ENCODE measurements at regions not wholly inside any gene's neighbourhood (a gene's known extent, or its start where the extent isn't known, plus 50 kb on each side); places are given as distances from the start of the nearest gene placed in this dataset.

DNA sequence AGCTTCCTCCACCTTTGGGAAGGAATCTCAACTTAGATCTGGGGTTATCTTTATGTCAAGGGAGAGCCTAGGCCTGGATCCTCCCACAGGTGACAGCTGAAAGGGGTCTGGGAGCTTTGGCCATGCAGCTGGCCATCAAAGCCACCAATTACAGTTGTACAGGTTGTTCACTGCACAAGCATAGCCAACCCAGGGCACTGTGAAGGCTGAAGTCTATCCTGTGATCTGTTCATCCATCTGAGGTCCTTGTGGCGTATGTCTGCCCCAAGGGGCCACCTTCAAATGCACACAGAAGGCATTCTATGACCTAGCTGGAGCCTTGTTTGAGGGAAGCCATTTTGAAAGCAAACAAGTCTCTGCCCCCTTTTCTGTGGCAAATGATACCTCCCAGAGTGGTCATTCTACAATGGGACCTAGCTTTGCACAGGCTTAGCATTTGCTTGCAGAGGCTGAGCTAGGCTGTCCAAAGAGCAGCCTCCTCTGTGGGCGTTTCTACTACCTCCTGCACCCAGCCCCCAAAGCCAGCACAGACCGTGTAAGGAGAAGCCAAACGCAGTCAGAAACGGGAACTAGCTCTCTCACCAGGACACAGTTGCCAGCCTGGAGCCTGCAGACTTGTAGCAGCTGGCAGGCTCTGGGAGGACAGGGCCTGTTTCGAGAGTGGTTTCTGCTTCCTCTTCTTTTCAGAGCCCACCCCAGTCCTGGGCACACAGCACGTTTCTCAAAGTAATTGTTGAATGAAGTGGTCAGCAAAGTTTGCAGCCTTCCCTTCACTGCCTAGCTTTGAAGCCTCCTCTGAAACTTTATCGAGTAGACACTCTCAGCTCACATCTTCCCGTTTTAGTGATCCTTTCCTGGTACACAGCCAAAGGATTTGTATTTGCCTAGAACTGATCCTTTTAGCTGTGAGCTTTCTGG, 157.3 kb upstream of the SMAD3 start:
- no peak overlapping the region for H3K4me3 ChIP-seq (ENCODE audit: low read depth, low read length)
- TF ChIP-seq, protein P1, sequence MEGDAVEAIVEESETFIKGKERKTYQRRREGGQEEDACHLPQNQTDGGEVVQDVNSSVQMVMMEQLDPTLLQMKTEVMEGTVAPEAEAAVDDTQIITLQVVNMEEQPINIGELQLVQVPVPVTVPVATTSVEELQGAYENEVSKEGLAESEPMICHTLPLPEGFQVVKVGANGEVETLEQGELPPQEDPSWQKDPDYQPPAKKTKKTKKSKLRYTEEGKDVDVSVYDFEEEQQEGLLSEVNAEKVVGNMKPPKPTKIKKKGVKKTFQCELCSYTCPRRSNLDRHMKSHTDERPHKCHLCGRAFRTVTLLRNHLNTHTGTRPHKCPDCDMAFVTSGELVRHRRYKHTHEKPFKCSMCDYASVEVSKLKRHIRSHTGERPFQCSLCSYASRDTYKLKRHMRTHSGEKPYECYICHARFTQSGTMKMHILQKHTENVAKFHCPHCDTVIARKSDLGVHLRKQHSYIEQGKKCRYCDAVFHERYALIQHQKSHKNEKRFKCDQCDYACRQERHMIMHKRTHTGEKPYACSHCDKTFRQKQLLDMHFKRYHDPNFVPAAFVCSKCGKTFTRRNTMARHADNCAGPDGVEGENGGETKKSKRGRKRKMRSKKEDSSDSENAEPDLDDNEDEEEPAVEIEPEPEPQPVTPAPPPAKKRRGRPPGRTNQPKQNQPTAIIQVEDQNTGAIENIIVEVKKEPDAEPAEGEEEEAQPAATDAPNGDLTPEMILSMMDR (IDR thresholded peaks at IDR 0.05; ENCODE audit: low read depth, low read length), result no peak

GRCh38 chr15:66908744-66909095, 156.7 kb upstream of the SMAD3 start:
- TF ChIP-seq, protein P1 (IDR thresholded peaks at IDR 0.05; ENCODE audit: low read depth, low read length), result no peak
- no peak overlapping the region for H3K4me3 ChIP-seq (ENCODE audit: low read depth, low read length)

DNA sequence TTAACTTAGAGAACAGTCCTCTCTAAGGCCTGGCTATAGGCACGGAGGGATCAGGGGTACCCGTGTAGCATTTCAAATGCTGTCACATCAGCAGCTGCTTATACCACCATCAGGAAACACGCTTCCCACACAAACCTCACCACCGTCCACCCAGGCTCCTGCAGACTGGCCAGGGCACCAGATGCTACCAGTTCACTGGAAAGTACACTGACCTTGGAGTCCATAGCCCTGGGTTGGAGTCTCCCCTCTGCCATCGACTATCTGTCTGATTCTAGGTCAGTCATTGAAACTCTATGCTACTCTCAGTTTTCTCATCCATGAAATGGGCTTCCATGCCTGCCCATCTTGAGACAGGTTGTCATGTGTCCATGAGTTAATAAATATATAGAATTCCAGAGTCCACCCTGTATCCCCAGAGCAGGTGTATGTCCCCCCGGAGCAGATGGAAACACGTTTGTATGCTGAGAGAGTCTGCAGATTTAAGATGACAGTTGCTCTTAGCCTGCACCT, 156.0 kb upstream of the SMAD3 start:
- TF ChIP-seq, protein P1 (IDR thresholded peaks at IDR 0.05; ENCODE audit: low read depth, low read length), result no peak
- H3K4me3 ChIP-seq (ENCODE audit: low read depth, low read length), result no peak overlapping the region

DNA sequence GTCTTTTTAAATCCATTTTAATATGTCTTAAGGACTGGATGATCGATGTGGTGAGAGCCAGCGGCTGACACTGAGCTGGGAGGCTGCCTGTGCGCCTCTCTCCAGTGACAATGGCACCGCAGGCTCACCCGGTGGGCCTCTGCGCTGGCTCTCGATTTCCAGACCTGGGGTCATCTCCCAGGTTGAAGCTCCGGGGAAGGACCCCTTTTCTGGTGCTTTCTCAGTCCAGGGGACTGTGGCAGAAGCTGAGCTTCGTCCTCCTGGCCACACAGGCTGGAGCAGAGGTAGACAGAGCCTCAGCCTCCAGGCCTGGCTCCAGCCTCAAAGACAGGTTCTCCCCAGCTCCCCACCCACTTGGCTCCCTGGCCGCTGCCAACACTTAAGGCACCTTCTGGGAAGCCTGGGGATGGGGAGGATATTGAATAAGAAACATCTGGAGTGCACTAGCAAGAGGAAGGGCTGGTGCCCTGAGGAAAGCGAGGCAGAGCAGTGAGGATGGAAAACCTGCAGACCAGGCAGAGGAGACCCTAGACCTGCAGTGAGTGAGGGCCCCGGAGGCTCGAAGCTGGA, 154.2 kb upstream of the SMAD3 start:
- H3K4me3 ChIP-seq (ENCODE audit: low read depth, low read length), result no peak overlapping the region
- TF ChIP-seq, protein P1 (IDR thresholded peaks at IDR 0.05; ENCODE audit: low read depth, low read length), result no peak

GRCh38 chr15:66912001-66912400, 153.4 kb upstream of the SMAD3 start:
- H3K4me3 ChIP-seq (ENCODE audit: low read depth, low read length), result no peak overlapping the region
- TF ChIP-seq, protein P1 (IDR thresholded peaks at IDR 0.05; ENCODE audit: low read depth, low read length), result no peak

- no peak overlapping the region for H3K4me3 ChIP-seq (ENCODE audit: low read depth, low read length)
- TF ChIP-seq, protein P1 (IDR thresholded peaks at IDR 0.05; ENCODE audit: low read depth, low read length), result no peak
Measured at GRCh38 chr15:66912441-66912840, 153.0 kb upstream of the SMAD3 start.

DNA sequence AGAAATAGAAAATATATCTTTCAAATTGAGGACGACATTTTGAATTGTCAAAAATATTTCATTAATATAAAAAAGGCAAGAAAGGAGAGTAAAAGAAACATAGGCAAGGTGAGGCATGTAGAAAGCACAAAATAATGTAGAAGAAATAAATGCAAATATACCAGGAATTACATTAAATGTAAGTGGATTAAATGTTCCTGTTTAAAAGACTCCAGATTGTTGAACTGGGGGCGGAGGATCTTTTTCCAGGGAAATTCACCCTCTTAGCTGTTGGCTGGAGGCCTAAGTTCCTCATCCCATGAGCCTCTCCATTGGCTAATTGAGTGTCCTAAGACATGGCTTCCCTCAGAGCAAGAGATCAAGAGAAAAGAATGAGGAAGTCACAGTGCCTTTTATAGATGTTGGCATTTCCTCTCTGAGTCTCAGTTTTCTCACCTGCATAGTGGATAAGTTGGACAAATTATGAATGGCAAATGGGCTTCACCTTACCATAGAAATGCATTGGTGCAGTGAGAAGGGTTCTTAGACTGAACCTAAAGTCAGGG, 147.4 kb upstream of the SMAD3 start:
- TF ChIP-seq, protein P1 (IDR thresholded peaks at IDR 0.05; ENCODE audit: low read depth, low read length), result no peak

More for the DNA sequence above, 147.4 kb upstream of the SMAD3 start:
- no peak overlapping the region for H3K4me3 ChIP-seq (ENCODE audit: low read depth, low read length)

All from WI38 (cell line).